ENCODE measurements at regions not wholly inside any gene's neighbourhood (a gene's known extent, or its start where the extent isn't known, plus 50 kb on each side); places are given as distances from the start of the nearest gene placed in this dataset.

- no peak for DNase-seq
- Histone ChIP-seq H3K9me3 (no peaks in the 10 kb centered on the region), H3K27me3 (no peaks in the 10 kb centered on the region), H3K36me3 (no peaks in the 10 kb centered on the region), H3K4me1 (ENCODE audit: insufficient read depth) (no peaks in the 10 kb centered on the region), H3K4me3 (no peak overlapping the region), H3K27ac (no peak overlapping the region)
- TF ChIP-seq EP300 (IDR thresholded peaks at IDR 0.05): no peak
- no peak for TF ChIP-seq POLR2A (IDR thresholded peaks at IDR 0.05)
- TF ChIP-seq CTCF (IDR thresholded peaks at IDR 0.05): no peak
- 64 to 72% (median 72%) methylated on average over 5 of the region's 5 CpGs for WGBS, 3 donors
- intact Hi-C loops (cut with DNase I): no loop called here
These were observed 119.8 kb downstream of the NUDT12 start for GRCh38 chr5:103442750-103443149.

- no peaks in the 10 kb centered on the region for H3K27me3 ChIP-seq
- WGBS, 3 donors: 42 to 48% (median 42%) methylated on average over 2 of the region's 2 CpGs
- no peak for DNase-seq
- H3K27ac ChIP-seq: no peak overlapping the region
- no peaks in the 10 kb centered on the region for H3K36me3 ChIP-seq
- no peak overlapping the region for H3K4me3 ChIP-seq
- TF ChIP-seq POLR2A (IDR thresholded peaks at IDR 0.05) (no peak), EP300 (IDR thresholded peaks at IDR 0.05) (no peak), CTCF (IDR thresholded peaks at IDR 0.05) (no peak)
- H3K9me3 ChIP-seq: no peaks in the 10 kb centered on the region
- intact Hi-C loops (cut with DNase I): no loop called here
- H3K4me1 ChIP-seq (ENCODE audit: insufficient read depth): no peaks in the 10 kb centered on the region
These were observed 121.1 kb downstream of the NUDT12 start for GRCh38 chr5:103441523-103441922.

- no peaks in the 10 kb centered on the region for H3K27me3 ChIP-seq
- DNase-seq: no peak
- TF ChIP-seq EP300 (IDR thresholded peaks at IDR 0.05) (no peak), POLR2A (IDR thresholded peaks at IDR 0.05) (no peak), CTCF (IDR thresholded peaks at IDR 0.05) (no peak)
- H3K36me3 ChIP-seq: no peaks in the 10 kb centered on the region
- H3K4me3 ChIP-seq: no peak overlapping the region
- no peaks in the 10 kb centered on the region for H3K9me3 ChIP-seq
- WGBS, 3 donors: 74 to 94% (median 92%) methylated on average over 2 of the region's 2 CpGs
- no peaks in the 10 kb centered on the region for H3K4me1 ChIP-seq (ENCODE audit: insufficient read depth)
- H3K27ac ChIP-seq: no peak overlapping the region
- intact Hi-C loops (cut with DNase I): no loop called here
These were observed 123.6 kb downstream of the NUDT12 start for GRCh38 chr5:103439007-103439406.

GRCh38 chr5:103436656-103437055 is 125.9 kb downstream of the NUDT12 start:
- Histone ChIP-seq H3K27ac (no peak overlapping the region), H3K36me3 (no peaks in the 10 kb centered on the region), H3K27me3 (no peaks in the 10 kb centered on the region), H3K9me3 (no peaks in the 10 kb centered on the region), H3K4me1 (ENCODE audit: insufficient read depth) (no peaks in the 10 kb centered on the region), H3K4me3 (no peak overlapping the region)
- TF ChIP-seq CTCF (IDR thresholded peaks at IDR 0.05) (no peak), EP300 (IDR thresholded peaks at IDR 0.05) (no peak), POLR2A (IDR thresholded peaks at IDR 0.05) (no peak)
- WGBS, 3 donors: 91 to 99% (median 94%) methylated on average over 2 of the region's 2 CpGs
- DNase-seq: no peak
- intact Hi-C loops (cut with DNase I): no loop called here

GRCh38 chr5:103436112-103436511 is 126.5 kb downstream of the NUDT12 start:
- 34 to 48% (median 36%) methylated on average over 1 of the region's 1 CpG for WGBS, 3 donors
- TF ChIP-seq CTCF (IDR thresholded peaks at IDR 0.05) (no peak), POLR2A (IDR thresholded peaks at IDR 0.05) (no peak), EP300 (IDR thresholded peaks at IDR 0.05) (no peak)
- Histone ChIP-seq H3K27ac (no peak overlapping the region), H3K4me3 (no peak overlapping the region), H3K4me1 (ENCODE audit: insufficient read depth) (no peaks in the 10 kb centered on the region), H3K27me3 (no peaks in the 10 kb centered on the region), H3K9me3 (no peaks in the 10 kb centered on the region), H3K36me3 (no peaks in the 10 kb centered on the region)
- no peak for DNase-seq
- intact Hi-C loops (cut with DNase I): no loop called here
